ENCODE measurements at regions not wholly inside any gene's neighbourhood (a gene's known extent, or its start where the extent isn't known, plus 50 kb on each side); places are given as distances from the start of the nearest gene placed in this dataset.

DNA sequence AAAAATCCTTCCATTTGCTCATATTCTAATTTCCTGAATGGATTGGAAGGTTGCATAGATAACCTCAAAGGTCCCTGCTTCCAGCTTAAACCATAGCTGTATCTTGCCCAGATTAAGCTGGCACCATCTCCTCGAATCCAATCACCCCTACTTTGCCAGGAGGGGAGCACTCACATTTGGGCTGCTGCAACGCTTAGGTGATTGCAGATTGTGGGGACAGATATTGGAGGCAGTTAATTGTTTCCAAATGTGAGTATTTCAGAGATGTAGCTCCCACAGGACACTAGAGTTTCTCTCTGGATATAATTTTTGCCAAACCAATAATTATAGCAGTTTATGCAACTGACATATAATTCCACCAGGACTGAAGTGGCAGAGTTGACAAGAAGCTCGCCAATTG, 53.5 kb upstream of the ACSL1 start:
- H2BK5ac ChIP-seq (ENCODE audit: low read length) = no peak overlapping the region
- no peak overlapping the region for H2BK15ac ChIP-seq (ENCODE audit: low read length)
- H3K4ac ChIP-seq (ENCODE audit: low read length) = no peak overlapping the region
- no peak overlapping the region for H3K4me3 ChIP-seq (ENCODE audit: low read length in 2 of 2)
- H2AFZ ChIP-seq (ENCODE audit: low read length) = no peak overlapping the region
- no peak overlapping the region for H2AK5ac ChIP-seq (ENCODE audit: low read depth, low read length)
- H3K27ac ChIP-seq (replicated peaks; ENCODE audit: low read length) = no peak overlapping the region
- no peak overlapping the region for H3K23ac ChIP-seq (ENCODE audit: low read depth, low read length, poor library complexity)
- H3K36me3 ChIP-seq (replicated peaks in 1 of 2; ENCODE audit: control insufficient read depth in 2 of 2, insufficient read depth in 2 of 2, low read length in 2 of 2) = no peaks in the 10 kb centered on the region
- H3K9me3 ChIP-seq (replicated peaks in 1 of 2; ENCODE audit: control insufficient read depth in 2 of 2, insufficient read depth in 1 of 2, low read depth in 1 of 2, low read length in 2 of 2) = no peaks in the 10 kb centered on the region
- peaks cover 0 to 9% (median 0%) of the 10 kb centered on the region in 3 experiments for H3K27me3 ChIP-seq (ENCODE audit: control insufficient read depth in 3 of 3, insufficient read depth in 3 of 3, low read depth in 1 of 3, low read length in 3 of 3)
- no peak overlapping the region for H3K4me2 ChIP-seq (ENCODE audit: insufficient read depth, low read length, poor library complexity, severe bottlenecking)
- H2BK12ac ChIP-seq (ENCODE audit: low read length) = no peak overlapping the region
- no peaks in the 10 kb centered on the region for H3K79me1 ChIP-seq (ENCODE audit: low read depth, low read length)
- H2BK120ac ChIP-seq (ENCODE audit: low read depth, low read length) = no peak overlapping the region
- H4K91ac ChIP-seq (ENCODE audit: low read depth, low read length, poor library complexity) = no peak overlapping the region
- no CpG with 5 or more reads among the region's 3 CpGs for WGBS, 2 donors (ENCODE audit: extremely low coverage in 2 of 2, insufficient read length in 2 of 2, insufficient replicate concordance in 1 of 2)
- H3K14ac ChIP-seq (ENCODE audit: low read length) = no peak overlapping the region
- H3K4me1 ChIP-seq (ENCODE audit: control insufficient read depth in 2 of 2, insufficient read depth in 1 of 2, low read depth in 1 of 2, low read length in 2 of 2) = no peaks in the 10 kb centered on the region
- H3K18ac ChIP-seq (ENCODE audit: low read length) = no peak overlapping the region
- no peak overlapping the region for H3K9ac ChIP-seq (ENCODE audit: low read depth, low read length, poor library complexity)
- DNase-seq (ENCODE audit: low spot score) = no peak
- no peak overlapping the region for H4K8ac ChIP-seq (ENCODE audit: low read depth, low read length)

DNA sequence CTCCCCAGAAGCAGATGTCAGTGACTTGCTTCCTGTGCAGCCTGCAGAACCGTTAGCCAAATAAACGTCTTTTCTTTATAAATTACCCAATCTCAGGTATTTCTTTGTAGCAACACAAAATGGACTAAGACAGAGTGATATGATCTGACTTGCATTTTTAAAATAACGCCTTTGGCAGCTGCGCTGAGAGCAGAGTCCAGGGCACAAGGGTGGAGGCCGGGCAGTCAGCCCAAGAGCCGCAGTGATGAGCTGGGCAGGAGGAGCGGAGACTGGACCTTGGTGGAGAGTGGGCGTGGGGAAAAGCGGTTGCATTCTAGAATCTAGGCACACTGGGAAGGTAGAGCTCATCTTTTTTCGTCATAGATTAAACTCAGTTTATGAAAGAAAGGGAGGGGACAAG, 56.5 kb upstream of the ACSL1 start:
- no CpG with 5 or more reads among the region's 10 CpGs for WGBS, 2 donors (ENCODE audit: extremely low coverage in 2 of 2, insufficient read length in 2 of 2, insufficient replicate concordance in 1 of 2)
- Histone ChIP-seq H3K14ac (ENCODE audit: low read length) (no peak overlapping the region), H3K4ac (ENCODE audit: low read length) (no peak overlapping the region)

DNA sequence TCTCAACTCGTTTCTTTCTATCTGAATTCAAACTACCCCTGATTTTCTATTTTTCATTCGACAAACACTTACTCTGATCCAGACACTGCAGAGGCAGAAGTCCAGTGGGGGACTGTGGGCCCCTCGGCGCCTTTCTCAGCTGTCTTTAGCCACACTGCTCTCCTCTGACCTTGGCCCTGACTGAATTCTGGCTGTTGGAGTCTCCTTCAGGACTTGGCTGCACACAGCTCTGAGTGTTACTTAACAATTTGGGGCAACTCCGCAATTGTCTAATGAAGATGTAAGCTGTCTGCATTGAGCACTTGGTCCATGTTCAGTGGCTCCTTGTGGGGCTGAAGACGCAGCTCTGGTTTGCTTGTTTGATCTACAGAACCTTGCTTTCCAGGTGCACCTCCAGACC, 57.3 kb upstream of the ACSL1 start:
- H3K4me2 ChIP-seq (ENCODE audit: insufficient read depth, low read length, poor library complexity, severe bottlenecking) = no peak overlapping the region
- H2AFZ ChIP-seq (ENCODE audit: low read length) = no peak overlapping the region
- no peaks in the 10 kb centered on the region for H3K4me1 ChIP-seq (ENCODE audit: control insufficient read depth in 2 of 2, insufficient read depth in 1 of 2, low read depth in 1 of 2, low read length in 2 of 2)
- H3K4me3 ChIP-seq (ENCODE audit: low read length in 2 of 2) = no peak overlapping the region
- H3K9me3 ChIP-seq (replicated peaks in 1 of 2; ENCODE audit: control insufficient read depth in 2 of 2, insufficient read depth in 1 of 2, low read depth in 1 of 2, low read length in 2 of 2) = no peaks in the 10 kb centered on the region
- no peak overlapping the region for H3K27ac ChIP-seq (replicated peaks; ENCODE audit: low read length)
- WGBS, 2 donors (ENCODE audit: extremely low coverage in 2 of 2, insufficient read length in 2 of 2, insufficient replicate concordance in 1 of 2) = no CpG with 5 or more reads among the region's 6 CpGs
- H2BK15ac ChIP-seq (ENCODE audit: low read length) = no peak overlapping the region
- no peaks in the 10 kb centered on the region for H3K79me1 ChIP-seq (ENCODE audit: low read depth, low read length)
- H2AK5ac ChIP-seq (ENCODE audit: low read depth, low read length) = no peak overlapping the region
- no peak overlapping the region for H3K18ac ChIP-seq (ENCODE audit: low read length)
- H2BK5ac ChIP-seq (ENCODE audit: low read length) = no peak overlapping the region
- H3K23ac ChIP-seq (ENCODE audit: low read depth, low read length, poor library complexity) = no peak overlapping the region
- H2BK12ac ChIP-seq (ENCODE audit: low read length) = no peak overlapping the region
- H3K27me3 ChIP-seq (ENCODE audit: control insufficient read depth in 3 of 3, insufficient read depth in 3 of 3, low read depth in 1 of 3, low read length in 3 of 3) = peaks cover 0 to 13% (median 0%) of the 10 kb centered on the region in 3 experiments
- no peak overlapping the region for H2BK120ac ChIP-seq (ENCODE audit: low read depth, low read length)
- H3K9ac ChIP-seq (ENCODE audit: low read depth, low read length, poor library complexity) = no peak overlapping the region
- no peak overlapping the region for H3K14ac ChIP-seq (ENCODE audit: low read length)
- no peak for DNase-seq (ENCODE audit: low spot score)
- H4K91ac ChIP-seq (ENCODE audit: low read depth, low read length, poor library complexity) = no peak overlapping the region
- H3K36me3 ChIP-seq (replicated peaks in 1 of 2; ENCODE audit: control insufficient read depth in 2 of 2, insufficient read depth in 2 of 2, low read length in 2 of 2) = no peaks in the 10 kb centered on the region
- no peak overlapping the region for H3K4ac ChIP-seq (ENCODE audit: low read length)
- no peak overlapping the region for H4K8ac ChIP-seq (ENCODE audit: low read depth, low read length)

More for the DNA sequence above, 56.5 kb upstream of the ACSL1 start:
- H4K91ac ChIP-seq (ENCODE audit: low read depth, low read length, poor library complexity) = no peak overlapping the region
- H3K23ac ChIP-seq (ENCODE audit: low read depth, low read length, poor library complexity) = no peak overlapping the region
- H3K9me3 ChIP-seq (replicated peaks in 1 of 2; ENCODE audit: control insufficient read depth in 2 of 2, insufficient read depth in 1 of 2, low read depth in 1 of 2, low read length in 2 of 2) = no peaks in the 10 kb centered on the region
- H3K18ac ChIP-seq (ENCODE audit: low read length) = no peak overlapping the region
- no peak for DNase-seq (ENCODE audit: low spot score)
- H2BK5ac ChIP-seq (ENCODE audit: low read length) = no peak overlapping the region
- no peak overlapping the region for H2BK15ac ChIP-seq (ENCODE audit: low read length)
- H2AK5ac ChIP-seq (ENCODE audit: low read depth, low read length) = no peak overlapping the region
- no peak overlapping the region for H3K4me3 ChIP-seq (ENCODE audit: low read length in 2 of 2)
- no peak overlapping the region for H3K27ac ChIP-seq (replicated peaks; ENCODE audit: low read length)
- H3K36me3 ChIP-seq (replicated peaks in 1 of 2; ENCODE audit: control insufficient read depth in 2 of 2, insufficient read depth in 2 of 2, low read length in 2 of 2) = no peaks in the 10 kb centered on the region
- no peaks in the 10 kb centered on the region for H3K79me1 ChIP-seq (ENCODE audit: low read depth, low read length)
- no peak overlapping the region for H2AFZ ChIP-seq (ENCODE audit: low read length)
- no peak overlapping the region for H2BK12ac ChIP-seq (ENCODE audit: low read length)
- H3K9ac ChIP-seq (ENCODE audit: low read depth, low read length, poor library complexity) = no peak overlapping the region
- H3K4me2 ChIP-seq (ENCODE audit: insufficient read depth, low read length, poor library complexity, severe bottlenecking) = no peak overlapping the region
- H3K27me3 ChIP-seq (ENCODE audit: control insufficient read depth in 3 of 3, insufficient read depth in 3 of 3, low read depth in 1 of 3, low read length in 3 of 3) = peaks cover 0 to 9% (median 0%) of the 10 kb centered on the region in 3 experiments
- no peak overlapping the region for H2BK120ac ChIP-seq (ENCODE audit: low read depth, low read length)
- no peak overlapping the region for H4K8ac ChIP-seq (ENCODE audit: low read depth, low read length)
- H3K4me1 ChIP-seq (ENCODE audit: control insufficient read depth in 2 of 2, insufficient read depth in 1 of 2, low read depth in 1 of 2, low read length in 2 of 2) = no peaks in the 10 kb centered on the region

DNA sequence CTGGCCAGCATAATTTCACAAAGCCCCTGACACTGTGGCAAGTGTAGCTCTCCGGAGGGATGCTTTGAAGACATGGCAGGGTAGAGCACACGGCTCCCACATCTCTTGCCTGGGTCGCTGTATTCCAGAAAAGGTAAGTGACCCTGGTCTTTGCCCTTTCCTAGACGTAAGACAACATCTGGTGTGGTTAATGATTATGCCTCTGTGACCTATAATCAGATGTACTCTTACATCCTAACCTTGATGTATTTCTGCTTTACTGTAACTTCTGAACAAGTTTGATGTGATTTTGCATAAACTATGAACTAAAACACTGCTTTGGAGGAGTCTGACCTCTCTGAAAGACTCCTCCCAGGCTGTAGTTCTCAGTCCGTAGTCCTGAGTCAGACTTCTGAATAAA, 59.1 kb upstream of the ACSL1 start:
- WGBS, 2 donors (ENCODE audit: extremely low coverage in 2 of 2, insufficient read length in 2 of 2, insufficient replicate concordance in 1 of 2) = no CpG with 5 or more reads among the region's 5 CpGs

More for the DNA sequence above, 59.1 kb upstream of the ACSL1 start:
- H3K4me1 ChIP-seq (ENCODE audit: control insufficient read depth in 2 of 2, insufficient read depth in 1 of 2, low read depth in 1 of 2, low read length in 2 of 2) = no peaks in the 10 kb centered on the region
- no peak overlapping the region for H3K18ac ChIP-seq (ENCODE audit: low read length)
- peaks cover 0 to 10% (median 0%) of the 10 kb centered on the region in 3 experiments for H3K27me3 ChIP-seq (ENCODE audit: control insufficient read depth in 3 of 3, insufficient read depth in 3 of 3, low read depth in 1 of 3, low read length in 3 of 3)
- H4K8ac ChIP-seq (ENCODE audit: low read depth, low read length) = no peak overlapping the region
- no peak for DNase-seq (ENCODE audit: low spot score)
- no peak overlapping the region for H2BK15ac ChIP-seq (ENCODE audit: low read length)
- H3K14ac ChIP-seq (ENCODE audit: low read length) = no peak overlapping the region
- H4K91ac ChIP-seq (ENCODE audit: low read depth, low read length, poor library complexity) = no peak overlapping the region
- H2BK5ac ChIP-seq (ENCODE audit: low read length) = no peak overlapping the region
- H3K9ac ChIP-seq (ENCODE audit: low read depth, low read length, poor library complexity) = no peak overlapping the region
- no peak overlapping the region for H2AFZ ChIP-seq (ENCODE audit: low read length)
- no peaks in the 10 kb centered on the region for H3K79me1 ChIP-seq (ENCODE audit: low read depth, low read length)
- H3K4me3 ChIP-seq (ENCODE audit: low read length in 2 of 2) = no peak overlapping the region
- no peak overlapping the region for H3K27ac ChIP-seq (replicated peaks; ENCODE audit: low read length)
- H3K4me2 ChIP-seq (ENCODE audit: insufficient read depth, low read length, poor library complexity, severe bottlenecking) = no peak overlapping the region
- no peak overlapping the region for H2AK5ac ChIP-seq (ENCODE audit: low read depth, low read length)
- no peak overlapping the region for H2BK12ac ChIP-seq (ENCODE audit: low read length)
- no peaks in the 10 kb centered on the region for H3K9me3 ChIP-seq (replicated peaks in 1 of 2; ENCODE audit: control insufficient read depth in 2 of 2, insufficient read depth in 1 of 2, low read depth in 1 of 2, low read length in 2 of 2)
- no peak overlapping the region for H2BK120ac ChIP-seq (ENCODE audit: low read depth, low read length)
- H3K36me3 ChIP-seq (replicated peaks in 1 of 2; ENCODE audit: control insufficient read depth in 2 of 2, insufficient read depth in 2 of 2, low read length in 2 of 2) = no peaks in the 10 kb centered on the region
- H3K4ac ChIP-seq (ENCODE audit: low read length) = no peak overlapping the region
- H3K23ac ChIP-seq (ENCODE audit: low read depth, low read length, poor library complexity) = no peak overlapping the region

Measured in neuronal stem cell (in vitro differentiated cells).